ENCODE measurements at regions not wholly inside any gene's neighbourhood (a gene's known extent, or its start where the extent isn't known, plus 50 kb on each side); places are given as distances from the start of the nearest gene placed in this dataset.

GRCh38 chr15:29475096-29475495 lies 205.5 kb upstream of the NSMCE3 start:
- TF ChIP-seq CTCF (optimal IDR thresholded peaks at IDR 0.05 in 1 of 3, IDR thresholded peaks at IDR 0.05 in 1 of 3, conservative IDR thresholded peaks at IDR 0.05 in 1 of 3; ENCODE audit: extremely low read depth in 1 of 3, insufficient read depth in 2 of 3, low read length in 3 of 3) (no peak), EZH2 (IDR thresholded peaks at IDR 0.05; ENCODE audit: low read length) (no peak)
